ENCODE measurements at regions not wholly inside any gene's neighbourhood (a gene's known extent, or its start where the extent isn't known, plus 50 kb on each side); places are given as distances from the start of the nearest gene placed in this dataset.
"Not testable (repeated sequence)": the region's sequence is repeated elsewhere in the genome, so short reads cannot be mapped to it uniquely, and the experiment has no call there.

DNA sequence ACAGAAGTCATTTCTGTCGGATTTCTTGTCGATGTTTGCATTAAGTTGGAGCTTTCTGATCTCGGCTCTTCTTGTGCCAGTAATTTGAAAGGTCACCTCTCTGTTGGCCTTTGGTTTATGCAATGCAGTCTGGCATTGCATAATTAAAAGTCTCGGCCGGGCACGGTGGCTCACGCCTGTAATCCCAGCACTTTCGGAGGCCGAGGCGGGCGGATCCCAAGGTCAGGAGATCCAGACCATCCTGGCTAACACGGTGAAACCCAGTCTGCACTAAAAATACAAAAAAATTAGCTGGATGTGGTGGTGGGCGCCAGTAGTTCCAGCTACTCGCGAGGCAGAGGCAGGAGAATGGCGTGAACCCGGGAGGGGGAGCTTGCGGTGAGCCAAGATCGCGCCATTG is 62.6 kb upstream of the GOLGA8O start:
- TF ChIP-seq, protein P1, sequence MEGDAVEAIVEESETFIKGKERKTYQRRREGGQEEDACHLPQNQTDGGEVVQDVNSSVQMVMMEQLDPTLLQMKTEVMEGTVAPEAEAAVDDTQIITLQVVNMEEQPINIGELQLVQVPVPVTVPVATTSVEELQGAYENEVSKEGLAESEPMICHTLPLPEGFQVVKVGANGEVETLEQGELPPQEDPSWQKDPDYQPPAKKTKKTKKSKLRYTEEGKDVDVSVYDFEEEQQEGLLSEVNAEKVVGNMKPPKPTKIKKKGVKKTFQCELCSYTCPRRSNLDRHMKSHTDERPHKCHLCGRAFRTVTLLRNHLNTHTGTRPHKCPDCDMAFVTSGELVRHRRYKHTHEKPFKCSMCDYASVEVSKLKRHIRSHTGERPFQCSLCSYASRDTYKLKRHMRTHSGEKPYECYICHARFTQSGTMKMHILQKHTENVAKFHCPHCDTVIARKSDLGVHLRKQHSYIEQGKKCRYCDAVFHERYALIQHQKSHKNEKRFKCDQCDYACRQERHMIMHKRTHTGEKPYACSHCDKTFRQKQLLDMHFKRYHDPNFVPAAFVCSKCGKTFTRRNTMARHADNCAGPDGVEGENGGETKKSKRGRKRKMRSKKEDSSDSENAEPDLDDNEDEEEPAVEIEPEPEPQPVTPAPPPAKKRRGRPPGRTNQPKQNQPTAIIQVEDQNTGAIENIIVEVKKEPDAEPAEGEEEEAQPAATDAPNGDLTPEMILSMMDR (IDR thresholded peaks at IDR 0.05), result not testable (repeated sequence)
- not testable (repeated sequence) for TF ChIP-seq EP300 (IDR thresholded peaks at IDR 0.05; ENCODE audit: low read depth)
